Hematopoietic multipotent progenitor cell (in vitro differentiated cells): ENCODE measurements at regions not wholly inside any gene's neighbourhood (a gene's known extent, or its start where the extent isn't known, plus 50 kb on each side); places are given as distances from the start of the nearest gene placed in this dataset.

Experiments used
- DNase-seq, 3 donors: peaks; one replicate each; pipeline ENCODE4 v3.0.0-alpha.2; 2011 to 2015; ENCODE audit warnings: low read depth in 2 of 3, low spot score in 2 of 3

- no peak for DNase-seq
Measured at GRCh38 chr9:74282526-74283253, 214.4 kb upstream of the RORB start.

GRCh38 chr9:74284581-74285450, 212.3 kb upstream of the RORB start:
- DNase-seq: no peak

- no peak for DNase-seq
Measured at GRCh38 chr9:74293479-74293878, 203.7 kb upstream of the RORB start.

GRCh38 chr9:74303945-74304344, 193.2 kb upstream of the RORB start:
- DNase-seq: no peak

- DNase-seq: no peak
Measured at GRCh38 chr9:74304598-74304997, 192.5 kb upstream of the RORB start.

GRCh38 chr9:74309654-74310053, 187.5 kb upstream of the RORB start:
- DNase-seq: peak in 2 of 3 donors; percentile 38 to 67

GRCh38 chr9:74317235-74317634, 179.9 kb upstream of the RORB start:
- DNase-seq: no peak

- peak in 2 of 3 donors; percentile 8 to 42 for DNase-seq
Measured at GRCh38 chr9:74321396-74321795, 175.7 kb upstream of the RORB start.

- peak in 2 of 3 donors; percentile 14 to 18 for DNase-seq
Measured at GRCh38 chr9:74322661-74323314, 174.3 kb upstream of the RORB start.

- DNase-seq: no peak
Measured at GRCh38 chr9:74330487-74331214, 166.5 kb upstream of the RORB start.

- DNase-seq: no peak
Measured at GRCh38 chr9:74331607-74332006, 165.5 kb upstream of the RORB start.

GRCh38 chr9:74333384-74334032, 163.6 kb upstream of the RORB start:
- peak in 2 of 3 donors; percentile 73 to 95 for DNase-seq

GRCh38 chr9:74334271-74334670, 162.9 kb upstream of the RORB start:
- no peak for DNase-seq

- DNase-seq: no peak
Measured at GRCh38 chr9:74336161-74336560, 161.0 kb upstream of the RORB start.

GRCh38 chr9:74348777-74349176, 148.4 kb upstream of the RORB start:
- DNase-seq: no peak

GRCh38 chr9:74355107-74355506, 142.0 kb upstream of the RORB start:
- no peak for DNase-seq

GRCh38 chr9:74357577-74357976, 139.6 kb upstream of the RORB start:
- no peak for DNase-seq

GRCh38 chr9:74358959-74359358, 138.2 kb upstream of the RORB start:
- DNase-seq: no peak

GRCh38 chr9:74361508-74361907, 135.6 kb upstream of the RORB start:
- no peak for DNase-seq

- no peak for DNase-seq
Measured at GRCh38 chr9:74362423-74362822, 134.7 kb upstream of the RORB start.
